ENCODE measurements at regions not wholly inside any gene's neighbourhood (a gene's known extent, or its start where the extent isn't known, plus 50 kb on each side); places are given as distances from the start of the nearest gene placed in this dataset.
A peak's percentile ranks its signal among the peaks of the same experiment; 100 is the strongest.

DNA sequence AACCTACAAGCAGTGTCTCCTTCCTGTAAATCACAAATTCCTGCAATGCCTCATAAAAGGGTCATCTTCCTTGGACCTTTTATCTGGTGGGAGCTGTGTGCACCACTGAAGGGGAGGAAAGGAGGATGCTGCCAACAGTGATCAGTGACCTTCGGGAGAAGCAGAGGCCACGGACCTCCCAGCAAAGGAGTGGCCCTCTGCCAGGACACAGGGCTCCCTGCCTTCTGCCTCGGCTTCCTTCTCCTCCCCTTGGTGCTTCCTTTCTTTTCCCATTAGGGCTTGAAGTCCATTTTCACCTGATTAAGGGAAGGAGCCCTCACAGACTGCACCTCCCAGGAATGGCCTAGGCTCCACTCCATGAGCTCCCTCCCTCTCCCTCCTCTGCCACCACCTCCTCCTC, 85.3 kb upstream of the ITGA6 start:
- H3K9me3 ChIP-seq (ENCODE audit: low read depth, low read length, poor library complexity, severe bottlenecking), result peaks cover 11% of the 10 kb centered on the region
- intact Hi-C loops (cut with micrococcal nuclease; ENCODE audit: unreplicated experiment), result no loop called here
- no peaks in the 10 kb centered on the region for H3K4me1 ChIP-seq (ENCODE audit: insufficient read depth, low read length, poor library complexity, severe bottlenecking)
- no peak for DNase-seq (ENCODE audit: low spot score)
- TF ChIP-seq, protein P1, sequence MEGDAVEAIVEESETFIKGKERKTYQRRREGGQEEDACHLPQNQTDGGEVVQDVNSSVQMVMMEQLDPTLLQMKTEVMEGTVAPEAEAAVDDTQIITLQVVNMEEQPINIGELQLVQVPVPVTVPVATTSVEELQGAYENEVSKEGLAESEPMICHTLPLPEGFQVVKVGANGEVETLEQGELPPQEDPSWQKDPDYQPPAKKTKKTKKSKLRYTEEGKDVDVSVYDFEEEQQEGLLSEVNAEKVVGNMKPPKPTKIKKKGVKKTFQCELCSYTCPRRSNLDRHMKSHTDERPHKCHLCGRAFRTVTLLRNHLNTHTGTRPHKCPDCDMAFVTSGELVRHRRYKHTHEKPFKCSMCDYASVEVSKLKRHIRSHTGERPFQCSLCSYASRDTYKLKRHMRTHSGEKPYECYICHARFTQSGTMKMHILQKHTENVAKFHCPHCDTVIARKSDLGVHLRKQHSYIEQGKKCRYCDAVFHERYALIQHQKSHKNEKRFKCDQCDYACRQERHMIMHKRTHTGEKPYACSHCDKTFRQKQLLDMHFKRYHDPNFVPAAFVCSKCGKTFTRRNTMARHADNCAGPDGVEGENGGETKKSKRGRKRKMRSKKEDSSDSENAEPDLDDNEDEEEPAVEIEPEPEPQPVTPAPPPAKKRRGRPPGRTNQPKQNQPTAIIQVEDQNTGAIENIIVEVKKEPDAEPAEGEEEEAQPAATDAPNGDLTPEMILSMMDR (conservative IDR thresholded peaks at IDR 0.05; ENCODE audit: low read depth, low read length), result no peak
- no peak for TF ChIP-seq EZH2 (IDR thresholded peaks at IDR 0.05; ENCODE audit: borderline replicate concordance, low read depth, low read length, poor library complexity, severe bottlenecking)
- H3K36me3 ChIP-seq (ENCODE audit: insufficient read depth, low read length, poor library complexity, severe bottlenecking), result no peaks in the 10 kb centered on the region
- no peak overlapping the region for H3K4me3 ChIP-seq (ENCODE audit: low read depth, low read length, poor library complexity, severe bottlenecking)
- H3K27me3 ChIP-seq (replicated peaks; ENCODE audit: insufficient read depth, low read depth, low read length, poor library complexity), result peaks cover 47% of the 10 kb centered on the region
- H3K27ac ChIP-seq (ENCODE audit: low read depth, low read length, poor library complexity, severe bottlenecking), result no peak overlapping the region
- BruUV-seq (replicated peaks), result no TSS peak
- CTCF ChIA-PET, result no interaction called here
- POLR2A ChIA-PET (ENCODE audit: low non-redundant PET), result no interaction called here

DNA sequence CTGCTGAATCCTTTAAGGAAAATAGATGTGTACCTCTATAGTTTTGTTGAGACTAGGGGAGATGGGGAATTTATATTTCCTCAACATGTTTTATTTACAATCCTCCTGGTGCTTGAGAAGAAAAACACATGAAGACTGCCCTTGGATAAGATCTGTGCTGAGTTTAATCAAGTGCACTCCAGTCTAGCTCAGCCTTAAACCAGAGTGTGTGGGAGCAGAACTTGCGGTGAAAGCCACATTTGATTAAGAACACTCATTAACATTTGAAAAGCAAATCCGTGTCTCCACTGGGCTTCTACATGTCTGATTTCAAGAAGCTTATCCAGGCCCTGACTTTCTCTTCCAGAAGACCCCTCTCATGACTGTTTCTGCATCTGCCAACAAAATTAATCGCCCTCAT, 84.8 kb upstream of the ITGA6 start:
- ChIA-PET POLR2A (ENCODE audit: low non-redundant PET) (no interaction called here), CTCF (no interaction called here)
- H3K27me3 ChIP-seq (replicated peaks; ENCODE audit: insufficient read depth, low read depth, low read length, poor library complexity), result peaks cover 47% of the 10 kb centered on the region
- peak; percentile 21 for DNase-seq (ENCODE audit: low spot score)
- no peak overlapping the region for H3K4me3 ChIP-seq (ENCODE audit: low read depth, low read length, poor library complexity, severe bottlenecking)
- H3K9me3 ChIP-seq (ENCODE audit: low read depth, low read length, poor library complexity, severe bottlenecking), result peaks cover 16% of the 10 kb centered on the region
- H3K36me3 ChIP-seq (ENCODE audit: insufficient read depth, low read length, poor library complexity, severe bottlenecking), result no peaks in the 10 kb centered on the region
- intact Hi-C loops (cut with micrococcal nuclease; ENCODE audit: unreplicated experiment), result no loop called here
- H3K4me1 ChIP-seq (ENCODE audit: insufficient read depth, low read length, poor library complexity, severe bottlenecking), result no peaks in the 10 kb centered on the region
- no TSS peak for BruUV-seq (replicated peaks)
- TF ChIP-seq, protein P1 (conservative IDR thresholded peaks at IDR 0.05; ENCODE audit: low read depth, low read length), result no peak
- TF ChIP-seq EZH2 (IDR thresholded peaks at IDR 0.05; ENCODE audit: borderline replicate concordance, low read depth, low read length, poor library complexity, severe bottlenecking), result no peak
- H3K27ac ChIP-seq (ENCODE audit: low read depth, low read length, poor library complexity, severe bottlenecking), result no peak overlapping the region

DNA sequence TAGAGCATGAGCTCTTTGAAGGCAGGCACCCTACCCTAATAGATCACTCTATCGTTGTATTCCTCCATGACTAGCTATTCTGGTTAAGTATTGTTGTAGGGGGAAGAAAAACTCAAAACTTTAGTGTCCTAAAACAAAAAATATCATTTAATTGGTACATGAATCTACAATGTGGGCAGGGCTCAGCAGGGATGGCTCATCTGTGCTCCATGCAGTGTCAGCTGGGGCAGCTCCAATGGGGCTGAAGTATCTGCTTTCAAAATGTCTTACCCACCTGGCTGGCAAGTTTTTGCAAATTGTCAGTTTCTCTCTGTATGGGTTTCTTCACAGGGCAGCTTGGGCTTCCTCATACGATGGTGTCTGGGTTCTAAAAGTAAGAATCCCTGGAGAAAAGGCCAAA, 83.2 kb upstream of the ITGA6 start:
- Histone ChIP-seq H3K36me3 (ENCODE audit: insufficient read depth, low read length, poor library complexity, severe bottlenecking) (no peaks in the 10 kb centered on the region), H3K27ac (ENCODE audit: low read depth, low read length, poor library complexity, severe bottlenecking) (no peak overlapping the region), H3K4me3 (ENCODE audit: low read depth, low read length, poor library complexity, severe bottlenecking) (no peak overlapping the region), H3K27me3 (replicated peaks; ENCODE audit: insufficient read depth, low read depth, low read length, poor library complexity) (peaks cover 50% of the 10 kb centered on the region), H3K9me3 (ENCODE audit: low read depth, low read length, poor library complexity, severe bottlenecking) (peaks cover 20% of the 10 kb centered on the region), H3K4me1 (ENCODE audit: insufficient read depth, low read length, poor library complexity, severe bottlenecking) (no peaks in the 10 kb centered on the region)
- intact Hi-C loops (cut with micrococcal nuclease; ENCODE audit: unreplicated experiment), result no loop called here
- ChIA-PET CTCF (no interaction called here), POLR2A (ENCODE audit: low non-redundant PET) (no interaction called here)
- TF ChIP-seq, protein P1 (conservative IDR thresholded peaks at IDR 0.05; ENCODE audit: low read depth, low read length), result no peak
- no peak for TF ChIP-seq EZH2 (IDR thresholded peaks at IDR 0.05; ENCODE audit: borderline replicate concordance, low read depth, low read length, poor library complexity, severe bottlenecking)
- BruUV-seq (replicated peaks), result no TSS peak
- DNase-seq (ENCODE audit: low spot score), result no peak
